Prostate gland (tissue), 2 donors: ENCODE measurements at regions not wholly inside any gene's neighbourhood (a gene's known extent, or its start where the extent isn't known, plus 50 kb on each side); places are given as distances from the start of the nearest gene placed in this dataset.

Source experiments
- CTCF ChIP-seq, 4 experiments: fragments of 200-600 bp in 2 of 4; fragments of 450-650 bp in 2 of 4; sonication (generic) in 2 of 4; IDR thresholded peaks; 1 replicate in 3 of 4; 2 replicates in 1 of 4; pipeline ENCODE4 v1.5.1; 2016 to 2019; ENCODE audit warnings: antibody characterized with exemption in 4 of 4, mild to moderate bottlenecking in 2 of 4, moderate library complexity in 2 of 4
- POLR2A ChIP-seq: fragments of 450-650 bp; IDR thresholded peaks from one replicate; pipeline ENCODE4 v1.6.1; 2016; ENCODE audit warnings: antibody characterized with exemption, mild to moderate bottlenecking
- POLR2AphosphoS5 ChIP-seq: sonication (generic); formaldehyde crosslinking; IDR thresholded peaks from one replicate; pipeline ENCODE4 v1.6.1; 2017; ENCODE audit warnings: antibody characterized with exemption

- TF ChIP-seq POLR2A: no peak
- TF ChIP-seq CTCF (IDR thresholded peaks at IDR 0.05): no peak
- no peak for TF ChIP-seq POLR2AphosphoS5
Measured at GRCh38 chr5:67732921-67733320, 482.6 kb upstream of the PIK3R1 start.
